NB4 (cell line): ENCODE measurements at regions not wholly inside any gene's neighbourhood (a gene's known extent, or its start where the extent isn't known, plus 50 kb on each side); places are given as distances from the start of the nearest gene placed in this dataset.

Experiments used
- DNase-seq: peaks from one replicate; pipeline ENCODE4 v3.0.0; 2010; ENCODE audit warnings: low read depth
- H3K4me3 ChIP-seq: one replicate; pipeline ENCODE4 v1.5.1; 2011; ENCODE audit warnings: mild to moderate bottlenecking, low read depth, low read length, moderate library complexity
- CTCF ChIP-seq: IDR thresholded peaks from one replicate; pipeline ENCODE4 v1.5.1; 2012; ENCODE audit warnings: low read depth, low read length
- MYC ChIP-seq: IDR thresholded peaks from 2 replicates; pipeline ENCODE4 v1.6.1; 2011; ENCODE audit warnings: low read depth, low read length
- POLR2A ChIP-seq: IDR thresholded peaks from 2 replicates; pipeline ENCODE4 v1.6.1; 2011; ENCODE audit warnings: mild to moderate bottlenecking; ENCODE audit not compliant: insufficient read length; ENCODE audit errors: extremely low read depth
- TF ChIP-seq, protein P1 (sequence below): IDR thresholded peaks from 2 replicates; pipeline ENCODE4 v1.6.1; 2011; ENCODE audit warnings: low read depth, low read length

DNA sequence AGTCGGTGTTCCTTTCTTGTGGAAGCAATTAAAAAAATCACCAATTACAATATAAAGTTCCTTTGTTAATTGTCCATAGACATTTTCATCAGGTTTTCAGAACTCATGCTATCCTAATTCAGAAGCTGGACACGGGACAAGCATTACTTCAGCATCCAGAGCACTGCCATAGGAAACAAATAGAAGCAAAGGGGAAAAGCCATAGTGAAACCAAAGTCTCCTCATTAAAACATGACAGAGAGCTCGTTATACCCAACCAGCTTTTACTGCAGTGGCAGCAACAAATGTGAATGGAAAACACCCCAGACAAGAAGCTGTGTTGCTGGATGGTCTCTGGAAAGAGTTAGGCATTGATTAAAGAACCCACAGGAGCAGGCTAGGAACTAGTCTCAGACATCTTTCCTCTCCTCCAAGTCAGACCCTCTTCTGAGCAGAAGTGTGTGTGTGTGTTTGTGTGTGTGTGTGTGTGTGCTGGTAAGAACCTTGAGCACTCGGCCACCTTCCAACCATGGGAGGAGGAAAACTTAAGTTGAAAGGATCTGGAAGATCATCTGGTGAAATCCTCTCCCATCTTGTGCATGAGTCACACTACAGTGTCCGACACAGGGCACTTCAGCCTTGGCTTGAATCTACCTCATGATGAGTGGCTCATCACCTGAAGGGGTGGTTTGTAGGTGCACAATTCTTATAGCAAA, 162.6 kb upstream of the ADAMTS16 start:
- TF ChIP-seq CTCF: no peak
- no peak for TF ChIP-seq POLR2A
- no peak for DNase-seq
- H3K4me3 ChIP-seq: no peak overlapping the region

- TF ChIP-seq, protein P1, sequence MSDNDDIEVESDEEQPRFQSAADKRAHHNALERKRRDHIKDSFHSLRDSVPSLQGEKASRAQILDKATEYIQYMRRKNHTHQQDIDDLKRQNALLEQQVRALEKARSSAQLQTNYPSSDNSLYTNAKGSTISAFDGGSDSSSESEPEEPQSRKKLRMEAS: no peak
- TF ChIP-seq CTCF (no peak), MYC (no peak), POLR2A (no peak)
- DNase-seq: no peak
These were observed 159.9 kb upstream of the ADAMTS16 start for GRCh38 chr5:4980201-4980600.

GRCh38 chr5:4981608-4982007, 158.5 kb upstream of the ADAMTS16 start:
- DNase-seq: no peak
- H3K4me3 ChIP-seq: no peak overlapping the region
- TF ChIP-seq CTCF (no peak), POLR2A (no peak)

More at GRCh38 chr5:4980201-4980600, 159.9 kb upstream of the ADAMTS16 start:
- H3K4me3 ChIP-seq: no peak overlapping the region

DNA sequence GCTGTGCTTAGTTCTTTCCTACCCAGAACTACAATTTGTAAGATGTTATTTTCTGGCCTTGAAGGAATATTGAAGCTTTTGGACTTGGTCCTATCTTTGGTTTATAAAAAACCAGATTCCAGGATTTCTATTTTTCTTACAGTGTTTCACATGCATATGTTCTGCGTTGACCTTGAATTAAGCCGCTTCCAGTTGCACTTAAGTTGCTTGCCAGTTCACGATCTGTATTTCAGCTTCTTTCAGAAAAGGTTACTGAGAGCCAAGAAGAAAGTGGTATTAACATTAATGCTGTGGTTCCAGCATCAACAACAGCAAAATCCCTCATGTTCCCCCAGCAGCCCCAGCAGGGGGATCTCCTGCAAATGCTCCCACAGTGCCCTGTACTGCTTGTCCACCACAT, 156.4 kb upstream of the ADAMTS16 start:
- no peak overlapping the region for H3K4me3 ChIP-seq
- TF ChIP-seq POLR2A (no peak), MYC (no peak), CTCF (no peak)
- TF ChIP-seq, protein P1: no peak

GRCh38 chr5:4984461-4984860, 155.7 kb upstream of the ADAMTS16 start:
- TF ChIP-seq POLR2A (no peak), CTCF (no peak), MYC (no peak)
- TF ChIP-seq, protein P1: no peak
- DNase-seq: no peak
- H3K4me3 ChIP-seq: no peak overlapping the region

More for the DNA sequence above, 156.4 kb upstream of the ADAMTS16 start:
- DNase-seq: no peak

GRCh38 chr5:4987431-4987830, 152.7 kb upstream of the ADAMTS16 start:
- no peak overlapping the region for H3K4me3 ChIP-seq
- TF ChIP-seq POLR2A: no peak
- no peak for TF ChIP-seq MYC
- DNase-seq: no peak
